Endothelial cell of umbilical vein (primary cell): ENCODE measurements at regions not wholly inside any gene's neighbourhood (a gene's known extent, or its start where the extent isn't known, plus 50 kb on each side); places are given as distances from the start of the nearest gene placed in this dataset.

Experiments
- BruUV-seq: library from RNA; stranded (reverse); fragments of 400-500 nt; replicated peaks from 2 replicates; lab custom pipeline; 2021; lab: Mats Ljungman, UMichigan
- CTCF ChIA-PET: fragments of 300-600, 350-600 bp; sonication (Branson Sonifier 250); formaldehyde crosslinking; loops from one replicate; lab custom pipeline; 2021; ENCODE audit warnings: antibody characterized with exemption, inconsistent platforms; lab: Charles Lee
- POLR2A ChIA-PET: fragments of 300-600, 350-600 bp; sonication (Branson Sonifier 250); formaldehyde crosslinking; loops from one replicate; lab custom pipeline; 2021; ENCODE audit warnings: antibody characterized with exemption, inconsistent platforms; lab: Charles Lee
- DNase-seq: peaks from one replicate; pipeline ENCODE4 v3.0.0-alpha.2; 2011; ENCODE audit warnings: low read depth, low spot score
- FAIRE-seq: peaks from 2 replicates; lab custom pipeline; 2011; peaks lifted over from hg19 to GRCh38; lab: Jason Lieb, UNC
- H2AFZ ChIP-seq: 2 replicates; pipeline ENCODE4 v1.6.0; 2012; ENCODE audit warnings: low read depth, low read length, control low read depth, inconsistent platforms
- H3K27ac ChIP-seq: 2 replicates; pipeline ENCODE4 v1.5.1; 2011; ENCODE audit warnings: low read depth, mild to moderate bottlenecking, control low read depth, low read length, moderate library complexity; ENCODE audit not compliant: insufficient read depth
- H3K27me3 ChIP-seq, 2 experiments: 2 replicates each; pipeline versions ENCODE4 v1.6.0 to v1.6.1; 2011; ENCODE audit warnings: low read length in 2 of 2, mixed read lengths in 1 of 2; ENCODE audit not compliant: control insufficient read depth in 2 of 2, insufficient read depth in 2 of 2
- H3K36me3 ChIP-seq, 2 experiments: 2 replicates in 1 of 2; 3 replicates in 1 of 2; pipeline ENCODE4 v1.5.1; 2011; ENCODE audit warnings: low read length in 2 of 2, mild to moderate bottlenecking in 1 of 2, moderate library complexity in 1 of 2; ENCODE audit not compliant: control insufficient read depth in 2 of 2, insufficient read depth in 2 of 2; ENCODE audit errors: extremely low read depth in 1 of 2
- H3K4me1 ChIP-seq: 3 replicates; pipeline ENCODE4 v1.5.1; 2011; ENCODE audit warnings: mild to moderate bottlenecking, low read length; ENCODE audit not compliant: control insufficient read depth, insufficient read depth; ENCODE audit errors: extremely low read depth
- H3K4me2 ChIP-seq: 2 replicates; pipeline ENCODE4 v1.6.1; 2011; ENCODE audit warnings: low read length, control low read depth, mixed read lengths; ENCODE audit not compliant: insufficient read depth
- H3K4me3 ChIP-seq, 3 experiments: fragments of 200-600 bp in 1 of 3; sonication (generic), shearing (Covaris generic) in 1 of 3; replicated peaks in 1 of 3; 2 replicates each; pipeline ENCODE4 v1.5.1; 2011 to 2016; ENCODE audit warnings: control low read depth in 3 of 3, low read length in 3 of 3, mild to moderate bottlenecking in 2 of 3, inconsistent platforms in 1 of 3, low read depth in 1 of 3, moderate library complexity in 1 of 3; ENCODE audit not compliant: insufficient read depth in 1 of 3
- H3K79me2 ChIP-seq: 2 replicates; pipeline ENCODE4 v1.6.0; 2012; ENCODE audit warnings: low read length, inconsistent platforms; ENCODE audit not compliant: control insufficient read depth, insufficient read depth
- H3K9ac ChIP-seq: replicated peaks from 2 replicates; pipeline ENCODE3; 2011; ENCODE audit warnings: low read length, control low read depth; ENCODE audit not compliant: insufficient read depth; ENCODE audit errors: extremely low read depth
- H3K9me1 ChIP-seq: replicated peaks from 3 replicates; pipeline ENCODE4 v1.6.0; 2011; ENCODE audit warnings: mild to moderate bottlenecking, low read length; ENCODE audit not compliant: control insufficient read depth, insufficient read depth; ENCODE audit errors: extremely low read depth
- H3K9me3 ChIP-seq: replicated peaks from 2 replicates; pipeline ENCODE4 v1.5.1; 2012; ENCODE audit warnings: low read length, inconsistent platforms; ENCODE audit not compliant: control insufficient read depth, insufficient read depth
- H4K20me1 ChIP-seq: replicated peaks from 2 replicates; pipeline ENCODE3; 2011; ENCODE audit warnings: mild to moderate bottlenecking, low read length; ENCODE audit not compliant: control insufficient read depth, insufficient read depth; ENCODE audit errors: extremely low read depth
- CTCF ChIP-seq, 2 donors: IDR thresholded peaks; 1 replicate in 1 of 2; 2 replicates in 1 of 2; pipeline ENCODE4 v1.5.1; 2011; ENCODE audit warnings: low read length in 2 of 2, mild to moderate bottlenecking in 2 of 2, moderate library complexity in 2 of 2, control low read depth in 1 of 2, inconsistent platforms in 1 of 2, low read depth in 1 of 2; ENCODE audit not compliant: insufficient read depth in 1 of 2; ENCODE audit errors: extremely low read depth in 1 of 2
- FOS ChIP-seq: IDR thresholded peaks from 2 replicates; pipeline ENCODE4 v1.6.1; 2011; ENCODE audit warnings: mild to moderate bottlenecking, low read length, moderate library complexity, borderline replicate concordance; ENCODE audit not compliant: insufficient read depth
- GATA2 ChIP-seq: IDR thresholded peaks from 2 replicates; pipeline ENCODE4 v1.7.0; 2011; ENCODE audit warnings: low read depth, mild to moderate bottlenecking, moderate library complexity, mixed read lengths, low read length; ENCODE audit not compliant: insufficient read length, insufficient read depth
- JUN ChIP-seq: IDR thresholded peaks from 2 replicates; pipeline ENCODE4 v1.6.1; 2011; ENCODE audit warnings: borderline replicate concordance, low read depth; ENCODE audit not compliant: insufficient read length, insufficient read depth
- MAX ChIP-seq: IDR thresholded peaks from 2 replicates; pipeline ENCODE4 v1.6.1; 2011; ENCODE audit not compliant: insufficient read depth, insufficient read length
- MYC ChIP-seq: IDR thresholded peaks from one replicate; pipeline ENCODE4 v1.6.1; 2011; ENCODE audit warnings: mild to moderate bottlenecking, low read depth, low read length
- dilution Hi-C: fragments of 300-500 bp; cut with MboI; formaldehyde crosslinking; loops from one replicate; pipeline ENCODE4 v1.15.0; 2019; ENCODE audit warnings: low sequenced_read_pairs; ENCODE audit not compliant: extremely low pct_ligation_motif_present
- intact Hi-C: fragments of 100-400 bp; cut with micrococcal nuclease; formaldehyde crosslinking; loops from one replicate; pipeline ENCODE4 v1.10.0; 2022

GRCh38 chr15:96177279-96177678 lies 153.2 kb upstream of the NR2F2 start:
- no peaks in the 10 kb centered on the region for H3K79me2 ChIP-seq
- CTCF ChIA-PET = interaction anchor here (1.0 kb wide), 1 partner anchor 513 kb away, joined by 3 read pairs; no protein-coding TSS in a partner anchor

More at GRCh38 chr15:96177279-96177678, 153.2 kb upstream of the NR2F2 start:
- H3K9me3 ChIP-seq = no peaks in the 10 kb centered on the region
- intact Hi-C loops = no loop called here
- no peak overlapping the region for H3K9ac ChIP-seq
- no peaks in the 10 kb centered on the region for H3K27me3 ChIP-seq
- H3K4me1 ChIP-seq = no peaks in the 10 kb centered on the region
- H3K4me3 ChIP-seq = no peak overlapping the region
- no TSS peak for BruUV-seq
- H3K27ac ChIP-seq = no peak overlapping the region
- TF ChIP-seq MAX = no peak
- TF ChIP-seq GATA2 = no peak
- no peak for TF ChIP-seq JUN
- TF ChIP-seq FOS = no peak
- TF ChIP-seq CTCF (IDR thresholded peaks at IDR 0.05; ENCODE audit: extremely low read depth in 1 of 2, insufficient read depth in 1 of 2, low read depth in 1 of 2, low read length in 2 of 2) = no peak
- TF ChIP-seq MYC = no peak
- H4K20me1 ChIP-seq = no peaks in the 10 kb centered on the region
- no peaks in the 10 kb centered on the region for H3K36me3 ChIP-seq
- no peak overlapping the region for H3K4me2 ChIP-seq
- DNase-seq (no peak), FAIRE-seq (no peak)
- H3K9me1 ChIP-seq = no peaks in the 10 kb centered on the region
- H2AFZ ChIP-seq = no peak overlapping the region
- POLR2A ChIA-PET = no interaction called here
- dilution Hi-C loops = no loop called here
